HG03342 (cell line): ENCODE measurements at regions not wholly inside any gene's neighbourhood (a gene's known extent, or its start where the extent isn't known, plus 50 kb on each side); places are given as distances from the start of the nearest gene placed in this dataset.

Experiments used
- ATAC-seq: cut with Tn5 transposase; IDR thresholded peaks from one replicate; pipeline ENCODE4 v1.9.1; 2021; ENCODE audit warnings: mild to moderate bottlenecking, moderate library complexity; ENCODE audit not compliant: unreplicated experiment

DNA sequence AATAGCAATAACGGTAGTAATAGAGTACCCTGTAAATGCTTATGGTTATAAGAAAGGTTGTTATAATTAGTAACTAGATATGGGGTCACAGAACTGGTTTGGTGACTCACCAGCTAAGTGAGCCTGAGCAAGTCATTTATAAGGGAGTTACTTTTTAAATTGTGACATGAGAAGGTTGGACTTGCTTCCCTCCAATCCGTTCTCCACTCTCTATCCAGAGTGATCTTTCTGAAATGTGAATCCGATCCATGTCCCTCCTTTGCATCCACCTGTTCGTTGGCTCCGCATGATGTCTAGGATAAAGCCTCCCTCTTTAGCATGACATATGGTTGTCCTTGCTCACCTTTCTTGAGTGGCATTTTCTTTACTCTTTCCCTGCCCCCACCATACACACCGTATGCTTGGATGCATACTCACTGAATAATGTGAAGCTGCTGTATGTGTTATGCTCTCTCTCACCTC is 83.1 kb downstream of the CDC42EP3 start:
- ATAC-seq, result no peak

DNA sequence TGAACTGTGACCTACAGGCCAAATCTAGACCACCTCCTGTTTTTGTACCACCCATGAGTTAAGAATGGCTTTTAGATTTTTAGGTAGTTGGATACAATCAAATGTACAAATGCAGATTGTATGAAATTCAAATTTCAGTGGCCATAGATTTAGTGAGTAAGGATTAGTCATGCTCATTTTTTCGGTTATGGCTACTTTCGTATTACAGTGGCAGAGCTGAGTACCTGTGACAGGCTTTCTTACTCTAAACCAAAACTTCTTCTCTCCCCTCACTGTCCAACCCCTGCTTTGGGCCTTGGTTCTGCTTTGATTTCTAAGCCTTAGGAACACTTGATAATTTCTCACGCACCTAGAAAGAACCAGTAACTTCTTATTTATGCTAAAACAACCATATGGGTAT is 82.1 kb downstream of the CDC42EP3 start:
- no peak for ATAC-seq

DNA sequence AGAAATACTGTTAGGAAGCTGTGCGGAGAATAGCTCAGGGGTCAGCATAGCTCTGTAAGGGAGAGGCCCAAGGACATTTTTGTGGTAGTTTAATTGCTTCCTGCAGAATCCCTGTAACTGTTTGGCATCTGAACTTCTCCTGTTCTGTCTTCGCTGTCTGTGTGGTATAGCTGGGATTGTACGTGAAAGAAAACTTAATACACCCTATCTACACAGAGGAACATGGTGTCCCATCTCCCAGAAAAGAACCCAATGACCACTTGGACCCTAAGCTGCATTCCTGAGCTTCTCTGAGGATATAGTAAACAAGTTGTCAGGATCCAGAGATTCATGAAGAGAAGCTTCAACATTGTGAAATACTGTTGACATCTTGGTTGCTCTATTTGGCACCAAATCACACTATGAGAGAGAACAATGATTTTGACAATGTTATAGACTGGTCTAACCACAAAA is 81.3 kb downstream of the CDC42EP3 start:
- no peak for ATAC-seq
